ENCODE measurements at regions not wholly inside any gene's neighbourhood (a gene's known extent, or its start where the extent isn't known, plus 50 kb on each side); places are given as distances from the start of the nearest gene placed in this dataset.

DNA sequence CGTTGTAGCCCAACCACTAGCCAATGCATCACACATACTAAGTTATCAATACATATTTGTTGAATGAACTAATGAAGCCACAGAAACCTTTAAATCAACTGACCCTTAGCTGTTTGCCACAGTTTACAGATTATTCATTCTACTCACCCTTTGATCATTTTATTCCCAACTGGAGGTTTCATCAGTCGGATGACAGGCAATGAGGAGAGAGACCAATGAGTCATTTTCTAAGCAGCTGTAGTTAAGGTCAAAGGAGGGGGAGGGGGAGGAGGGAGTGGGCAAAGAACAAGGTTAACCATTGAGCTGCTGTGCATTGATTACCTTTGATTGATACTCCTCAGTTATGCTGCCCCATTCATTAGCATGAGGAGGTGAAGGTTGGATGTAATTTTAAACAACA lies 469.5 kb downstream of the VRK1 start:
- whole genome bisulfite sequencing (ENCODE audit: low lambda C conversion rate): 0% methylated on average over 2 of the region's 2 CpGs
- H3K9me2 ChIP-seq: no peaks in the 10 kb centered on the region
- H3K9ac ChIP-seq: no peak overlapping the region
- no peaks in the 10 kb centered on the region for H3K9me3 ChIP-seq
- CTCF ChIA-PET: interaction anchor here (1.1 kb wide), 1 partner anchor 16 kb away, joined by 3 read pairs; no protein-coding TSS in a partner anchor
- H4K20me1 ChIP-seq (ENCODE audit: insufficient read depth): no peaks in the 10 kb centered on the region
- POLR2A ChIA-PET: no interaction called here
- H2AFZ ChIP-seq (ENCODE audit: low read depth): no peak overlapping the region
- H3K27ac ChIP-seq (ENCODE audit: low read depth in 2 of 2, low read length in 1 of 2): no peak overlapping the region
- H3K4me2 ChIP-seq: no peak overlapping the region
- TF ChIP-seq SIN3A (IDR thresholded peaks at IDR 0.05; ENCODE audit: borderline replicate concordance, low read depth, low read length): no peak
- TF ChIP-seq, protein P1, sequence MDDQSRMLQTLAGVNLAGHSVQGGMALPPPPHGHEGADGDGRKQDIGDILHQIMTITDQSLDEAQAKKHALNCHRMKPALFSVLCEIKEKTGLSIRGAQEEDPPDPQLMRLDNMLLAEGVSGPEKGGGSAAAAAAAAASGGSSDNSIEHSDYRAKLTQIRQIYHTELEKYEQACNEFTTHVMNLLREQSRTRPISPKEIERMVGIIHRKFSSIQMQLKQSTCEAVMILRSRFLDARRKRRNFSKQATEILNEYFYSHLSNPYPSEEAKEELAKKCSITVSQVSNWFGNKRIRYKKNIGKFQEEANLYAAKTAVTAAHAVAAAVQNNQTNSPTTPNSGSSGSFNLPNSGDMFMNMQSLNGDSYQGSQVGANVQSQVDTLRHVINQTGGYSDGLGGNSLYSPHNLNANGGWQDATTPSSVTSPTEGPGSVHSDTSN (IDR thresholded peaks at IDR 0.05): no peak
- no peak for TF ChIP-seq JUND (IDR thresholded peaks at IDR 0.05)
- no peak for TF ChIP-seq NFIC (IDR thresholded peaks at IDR 0.05; ENCODE audit: borderline replicate concordance)
- no peak for TF ChIP-seq RAD21 (IDR thresholded peaks at IDR 0.05; ENCODE audit: low read length)
- TF ChIP-seq FOSL2 (IDR thresholded peaks at IDR 0.05; ENCODE audit: borderline replicate concordance, low read depth): no peak
- no peak for TF ChIP-seq RFX5 (IDR thresholded peaks at IDR 0.05; ENCODE audit: low read length)
- TF ChIP-seq CHD2 (IDR thresholded peaks at IDR 0.05; ENCODE audit: low read length, partially characterized antibody): no peak
- TF ChIP-seq EP300 (IDR thresholded peaks at IDR 0.05; ENCODE audit: borderline replicate concordance in 1 of 2, low read depth in 1 of 2, low read length in 1 of 2): no peak
- TF ChIP-seq EZH2phosphoT487 (IDR thresholded peaks at IDR 0.05; ENCODE audit: borderline replicate concordance, low read depth): no peak
- no peak for TF ChIP-seq TCF12 (IDR thresholded peaks at IDR 0.05)
- no peak for TF ChIP-seq RXRA (IDR thresholded peaks at IDR 0.05; ENCODE audit: borderline replicate concordance, low read depth)
- no peak for TF ChIP-seq ELF1 (IDR thresholded peaks at IDR 0.05)
- no peak for TF ChIP-seq NRF1 (IDR thresholded peaks at IDR 0.05; ENCODE audit: low read depth, low read length)
- TF ChIP-seq YY1 (IDR thresholded peaks at IDR 0.05; ENCODE audit: low read depth): no peak
- no peak for TF ChIP-seq GATA2 (CRISPR knock-in tag; IDR thresholded peaks at IDR 0.05)
- TF ChIP-seq, protein P2, sequence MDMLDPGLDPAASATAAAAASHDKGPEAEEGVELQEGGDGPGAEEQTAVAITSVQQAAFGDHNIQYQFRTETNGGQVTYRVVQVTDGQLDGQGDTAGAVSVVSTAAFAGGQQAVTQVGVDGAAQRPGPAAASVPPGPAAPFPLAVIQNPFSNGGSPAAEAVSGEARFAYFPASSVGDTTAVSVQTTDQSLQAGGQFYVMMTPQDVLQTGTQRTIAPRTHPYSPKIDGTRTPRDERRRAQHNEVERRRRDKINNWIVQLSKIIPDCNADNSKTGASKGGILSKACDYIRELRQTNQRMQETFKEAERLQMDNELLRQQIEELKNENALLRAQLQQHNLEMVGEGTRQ (IDR thresholded peaks at IDR 0.05; ENCODE audit: borderline replicate concordance, low read depth, low read length): no peak
- TF ChIP-seq MXI1 (IDR thresholded peaks at IDR 0.05; ENCODE audit: low read depth, low read length): no peak
- no peak for TF ChIP-seq RCOR1 (IDR thresholded peaks at IDR 0.05; ENCODE audit: low read length)
- H3K27me3 ChIP-seq (ENCODE audit: insufficient read depth): no peaks in the 10 kb centered on the region
- H3K4me1 ChIP-seq (ENCODE audit: control insufficient read depth in 1 of 2, insufficient read depth in 2 of 2, low read depth in 1 of 2, low read length in 1 of 2): no peaks in the 10 kb centered on the region; a peak in 1 of 4 replicates
- DNase-seq: no peak
- no peak overlapping the region for H3K4me3 ChIP-seq (ENCODE audit: low read depth in 2 of 2, low read length in 1 of 2)
- H3F3A ChIP-seq (replicated peaks; ENCODE audit: insufficient read depth): peaks cover 2% of the 10 kb centered on the region
- H3K36me3 ChIP-seq (replicated peaks in 1 of 2; ENCODE audit: control insufficient read depth in 1 of 2, insufficient read depth in 2 of 2, low read length in 1 of 2): no peaks in the 10 kb centered on the region
- H3K79me2 ChIP-seq (ENCODE audit: insufficient read depth): no peaks in the 10 kb centered on the region

GRCh38 chr14:97267509-97267908 lies 470.3 kb downstream of the VRK1 start:
- ChIA-PET CTCF (no interaction called here), POLR2A (no interaction called here)
- no peak for TF ChIP-seq MXI1 (IDR thresholded peaks at IDR 0.05; ENCODE audit: low read depth, low read length)
- TF ChIP-seq, protein P3, sequence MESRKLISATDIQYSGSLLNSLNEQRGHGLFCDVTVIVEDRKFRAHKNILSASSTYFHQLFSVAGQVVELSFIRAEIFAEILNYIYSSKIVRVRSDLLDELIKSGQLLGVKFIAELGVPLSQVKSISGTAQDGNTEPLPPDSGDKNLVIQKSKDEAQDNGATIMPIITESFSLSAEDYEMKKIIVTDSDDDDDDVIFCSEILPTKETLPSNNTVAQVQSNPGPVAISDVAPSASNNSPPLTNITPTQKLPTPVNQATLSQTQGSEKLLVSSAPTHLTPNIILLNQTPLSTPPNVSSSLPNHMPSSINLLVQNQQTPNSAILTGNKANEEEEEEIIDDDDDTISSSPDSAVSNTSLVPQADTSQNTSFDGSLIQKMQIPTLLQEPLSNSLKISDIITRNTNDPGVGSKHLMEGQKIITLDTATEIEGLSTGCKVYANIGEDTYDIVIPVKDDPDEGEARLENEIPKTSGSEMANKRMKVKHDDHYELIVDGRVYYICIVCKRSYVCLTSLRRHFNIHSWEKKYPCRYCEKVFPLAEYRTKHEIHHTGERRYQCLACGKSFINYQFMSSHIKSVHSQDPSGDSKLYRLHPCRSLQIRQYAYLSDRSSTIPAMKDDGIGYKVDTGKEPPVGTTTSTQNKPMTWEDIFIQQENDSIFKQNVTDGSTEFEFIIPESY (IDR thresholded peaks at IDR 0.05; ENCODE audit: borderline replicate concordance, low read depth): no peak
- no peak for TF ChIP-seq SIN3A (IDR thresholded peaks at IDR 0.05; ENCODE audit: borderline replicate concordance, low read depth, low read length)
- TF ChIP-seq CHD2 (IDR thresholded peaks at IDR 0.05; ENCODE audit: low read length, partially characterized antibody): no peak
- no peak for TF ChIP-seq MEF2A (IDR thresholded peaks at IDR 0.05; ENCODE audit: borderline replicate concordance, low read depth)
- TF ChIP-seq, protein P4, sequence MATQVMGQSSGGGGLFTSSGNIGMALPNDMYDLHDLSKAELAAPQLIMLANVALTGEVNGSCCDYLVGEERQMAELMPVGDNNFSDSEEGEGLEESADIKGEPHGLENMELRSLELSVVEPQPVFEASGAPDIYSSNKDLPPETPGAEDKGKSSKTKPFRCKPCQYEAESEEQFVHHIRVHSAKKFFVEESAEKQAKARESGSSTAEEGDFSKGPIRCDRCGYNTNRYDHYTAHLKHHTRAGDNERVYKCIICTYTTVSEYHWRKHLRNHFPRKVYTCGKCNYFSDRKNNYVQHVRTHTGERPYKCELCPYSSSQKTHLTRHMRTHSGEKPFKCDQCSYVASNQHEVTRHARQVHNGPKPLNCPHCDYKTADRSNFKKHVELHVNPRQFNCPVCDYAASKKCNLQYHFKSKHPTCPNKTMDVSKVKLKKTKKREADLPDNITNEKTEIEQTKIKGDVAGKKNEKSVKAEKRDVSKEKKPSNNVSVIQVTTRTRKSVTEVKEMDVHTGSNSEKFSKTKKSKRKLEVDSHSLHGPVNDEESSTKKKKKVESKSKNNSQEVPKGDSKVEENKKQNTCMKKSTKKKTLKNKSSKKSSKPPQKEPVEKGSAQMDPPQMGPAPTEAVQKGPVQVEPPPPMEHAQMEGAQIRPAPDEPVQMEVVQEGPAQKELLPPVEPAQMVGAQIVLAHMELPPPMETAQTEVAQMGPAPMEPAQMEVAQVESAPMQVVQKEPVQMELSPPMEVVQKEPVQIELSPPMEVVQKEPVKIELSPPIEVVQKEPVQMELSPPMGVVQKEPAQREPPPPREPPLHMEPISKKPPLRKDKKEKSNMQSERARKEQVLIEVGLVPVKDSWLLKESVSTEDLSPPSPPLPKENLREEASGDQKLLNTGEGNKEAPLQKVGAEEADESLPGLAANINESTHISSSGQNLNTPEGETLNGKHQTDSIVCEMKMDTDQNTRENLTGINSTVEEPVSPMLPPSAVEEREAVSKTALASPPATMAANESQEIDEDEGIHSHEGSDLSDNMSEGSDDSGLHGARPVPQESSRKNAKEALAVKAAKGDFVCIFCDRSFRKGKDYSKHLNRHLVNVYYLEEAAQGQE (IDR thresholded peaks at IDR 0.05; ENCODE audit: low read depth, low read length): no peak
- TF ChIP-seq GATA2 (CRISPR knock-in tag; IDR thresholded peaks at IDR 0.05): no peak
- TF ChIP-seq NFIC (IDR thresholded peaks at IDR 0.05; ENCODE audit: borderline replicate concordance): no peak
- no peak for TF ChIP-seq FOXM1 (IDR thresholded peaks at IDR 0.05; ENCODE audit: low read depth)
- no peak for TF ChIP-seq RCOR1 (IDR thresholded peaks at IDR 0.05; ENCODE audit: low read length)
- no peak for TF ChIP-seq JUND (IDR thresholded peaks at IDR 0.05)

More at GRCh38 chr14:97267509-97267908, 470.3 kb downstream of the VRK1 start:
- no peaks in the 10 kb centered on the region for H3K36me3 ChIP-seq (replicated peaks in 1 of 2; ENCODE audit: control insufficient read depth in 1 of 2, insufficient read depth in 2 of 2, low read length in 1 of 2)
- no peaks in the 10 kb centered on the region for H3K9me2 ChIP-seq
- no peak overlapping the region for H3K27ac ChIP-seq (ENCODE audit: low read depth in 2 of 2, low read length in 1 of 2)
- H3K4me3 ChIP-seq (ENCODE audit: low read depth in 2 of 2, low read length in 1 of 2): no peak overlapping the region
- no peak for DNase-seq
- no peaks in the 10 kb centered on the region; the same call in 1 of the 2 replicates for H3K27me3 ChIP-seq (ENCODE audit: insufficient read depth)
- no peaks in the 10 kb centered on the region for H3K9me3 ChIP-seq
- no peak overlapping the region for H3K9ac ChIP-seq
- no peaks in the 10 kb centered on the region for H4K20me1 ChIP-seq (ENCODE audit: insufficient read depth)
- no peaks in the 10 kb centered on the region; a peak in 1 of 4 replicates for H3K4me1 ChIP-seq (ENCODE audit: control insufficient read depth in 1 of 2, insufficient read depth in 2 of 2, low read depth in 1 of 2, low read length in 1 of 2)
- H3K79me2 ChIP-seq (ENCODE audit: insufficient read depth): no peaks in the 10 kb centered on the region
- H3K4me2 ChIP-seq: no peak overlapping the region
- peaks cover 2% of the 10 kb centered on the region for H3F3A ChIP-seq (replicated peaks; ENCODE audit: insufficient read depth)
- no peak overlapping the region for H2AFZ ChIP-seq (ENCODE audit: low read depth)

Data from SK-N-SH (cell line).